GM18498 (cell line): ENCODE measurements at regions not wholly inside any gene's neighbourhood (a gene's known extent, or its start where the extent isn't known, plus 50 kb on each side); places are given as distances from the start of the nearest gene placed in this dataset.
"Not testable (repeated sequence)": the region's sequence is repeated elsewhere in the genome, so short reads cannot be mapped to it uniquely, and the experiment has no call there.

ENCODE experiments used
- ATAC-seq: cut with Tn5 transposase; IDR thresholded peaks from one replicate; pipeline ENCODE4 v1.9.1; 2021; ENCODE audit warnings: mild to moderate bottlenecking, moderate library complexity; ENCODE audit not compliant: unreplicated experiment

DNA sequence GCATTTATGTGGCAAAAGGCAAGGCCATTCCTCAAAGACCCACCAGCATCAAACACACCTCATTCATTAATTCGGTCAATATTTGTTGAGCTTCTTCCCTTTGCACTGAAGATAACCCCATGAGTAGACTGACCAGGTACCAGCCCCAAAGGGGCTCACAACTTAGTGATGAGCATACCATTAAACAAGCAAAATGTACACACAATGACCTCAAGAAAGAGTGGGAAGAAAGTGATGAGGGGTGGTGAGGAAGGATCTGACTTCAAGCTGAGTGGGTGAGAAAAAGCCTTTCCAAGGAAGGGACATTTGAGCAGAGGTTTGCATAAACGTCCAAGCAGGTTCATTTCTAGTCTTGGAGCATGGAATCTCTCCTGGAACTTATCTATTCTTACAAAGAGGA is 562.5 kb downstream of the TOX3 start:
- ATAC-seq, result no peak

DNA sequence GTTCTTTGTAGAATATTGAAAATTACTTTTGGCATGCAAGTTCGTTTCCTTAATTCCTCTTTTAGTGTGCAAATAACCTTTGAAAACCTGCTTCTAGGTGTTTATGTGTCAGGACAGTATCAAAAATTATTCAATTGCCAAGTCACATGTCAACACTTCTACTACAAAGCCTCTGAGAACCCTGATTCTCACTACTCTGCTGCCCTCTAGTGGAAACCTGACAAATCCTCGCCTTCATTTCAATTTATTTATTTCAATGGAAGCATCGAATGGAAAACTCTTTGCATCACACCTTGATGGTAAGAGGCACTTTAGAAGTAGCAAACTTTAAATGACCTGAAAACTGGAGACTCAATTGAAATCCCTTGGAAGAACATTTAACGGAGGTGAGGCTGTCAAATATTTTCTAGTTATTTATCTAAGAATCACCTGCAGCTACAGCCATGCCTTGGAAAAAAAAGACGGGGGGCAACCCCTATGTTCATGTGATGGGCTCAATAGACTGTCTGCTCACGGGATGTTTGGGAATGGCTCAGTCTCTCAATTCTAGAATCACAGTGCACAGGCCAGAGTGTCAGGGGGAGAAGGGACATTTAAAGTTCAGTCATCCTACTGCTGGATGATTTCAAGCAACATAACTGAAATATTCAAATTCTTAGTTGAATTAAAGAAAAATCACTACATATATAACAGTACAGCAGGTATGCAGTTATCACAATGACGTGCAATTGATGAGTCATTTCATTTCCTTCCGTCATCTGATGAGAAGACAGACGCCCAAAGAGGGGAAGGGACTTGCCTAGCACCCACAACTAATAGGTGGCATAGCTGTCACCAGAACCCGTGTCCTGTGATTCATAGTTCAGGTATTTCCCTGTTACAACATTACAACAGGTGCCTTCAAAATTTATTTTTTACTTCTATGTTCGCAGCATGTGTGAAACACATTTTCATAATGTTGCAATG is 563.9 kb downstream of the TOX3 start:
- peak; percentile 61 for ATAC-seq

- no peak for ATAC-seq
Observed at GRCh38 chr16:51981725-51982124, 565.2 kb downstream of the TOX3 start.

- not testable (repeated sequence) for ATAC-seq
Observed at GRCh38 chr16:51977506-51977905, 569.4 kb downstream of the TOX3 start.

DNA sequence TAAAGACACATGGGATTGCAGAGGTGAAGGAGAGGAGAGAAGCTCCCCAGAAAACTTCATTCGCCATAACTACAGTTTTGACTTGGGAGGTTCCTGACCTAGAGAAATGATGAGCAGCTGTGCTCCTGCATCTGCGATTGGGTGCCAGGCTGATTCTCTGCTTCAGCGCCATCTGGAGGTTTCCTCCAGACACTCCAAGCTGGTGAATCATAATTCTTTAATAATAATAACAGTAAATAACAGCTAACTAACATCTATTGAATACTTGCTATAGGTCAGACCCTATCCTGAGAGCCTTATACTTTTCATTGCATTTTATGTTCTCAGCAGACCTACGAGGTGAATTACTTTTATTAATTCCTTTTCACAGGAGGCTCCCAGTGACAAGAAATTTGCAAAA is 575.8 kb downstream of the TOX3 start:
- no peak for ATAC-seq

GRCh38 chr16:51968749-51969148 is 578.2 kb downstream of the TOX3 start:
- ATAC-seq, result no peak

- no peak for ATAC-seq
Observed at GRCh38 chr16:51967646-51968045, 579.3 kb downstream of the TOX3 start.

DNA sequence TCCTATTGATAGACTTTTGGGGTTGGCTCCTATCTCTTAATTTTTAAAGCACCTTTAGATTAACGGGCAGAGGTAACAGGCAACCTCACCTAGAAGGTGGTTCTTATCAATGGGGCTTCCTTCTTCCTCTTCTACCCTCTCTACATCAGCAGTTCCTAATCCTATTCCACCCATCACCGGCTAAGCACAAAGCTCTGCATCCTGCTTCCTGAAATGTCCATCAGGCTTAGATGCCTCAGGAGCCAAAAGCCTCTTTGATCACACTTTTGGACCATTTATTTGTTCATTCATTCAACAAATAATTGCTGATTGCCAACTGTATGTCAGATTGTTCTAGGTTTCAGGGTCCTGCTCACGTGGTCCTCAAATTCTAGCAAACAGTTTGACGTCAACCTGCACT is 586.0 kb downstream of the TOX3 start:
- no peak for ATAC-seq

- no peak for ATAC-seq
Observed at GRCh38 chr16:51953286-51953985, 593.5 kb downstream of the TOX3 start.

DNA sequence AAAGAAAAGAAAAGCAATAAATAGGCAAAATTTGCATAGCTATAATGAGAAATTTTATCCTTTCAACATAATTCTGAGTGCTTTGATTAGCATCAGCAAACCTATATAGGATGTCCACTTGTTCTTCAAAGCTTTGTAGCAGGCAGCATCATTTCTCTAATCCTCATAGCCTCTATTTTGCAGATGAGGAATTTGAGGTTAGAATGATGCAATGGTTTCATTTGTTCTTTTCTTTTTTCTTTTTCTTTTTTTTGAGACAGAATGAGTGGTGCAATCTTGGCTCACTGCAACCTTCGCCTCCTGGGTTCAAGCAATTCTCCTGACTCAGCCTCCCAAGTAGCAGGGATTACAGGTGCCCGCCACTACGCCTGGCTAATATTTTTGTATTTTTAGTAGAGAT is 594.4 kb downstream of the TOX3 start:
- ATAC-seq, result no peak

- ATAC-seq, result no peak
Observed at GRCh38 chr16:51951668-51952298, 595.2 kb downstream of the TOX3 start.

DNA sequence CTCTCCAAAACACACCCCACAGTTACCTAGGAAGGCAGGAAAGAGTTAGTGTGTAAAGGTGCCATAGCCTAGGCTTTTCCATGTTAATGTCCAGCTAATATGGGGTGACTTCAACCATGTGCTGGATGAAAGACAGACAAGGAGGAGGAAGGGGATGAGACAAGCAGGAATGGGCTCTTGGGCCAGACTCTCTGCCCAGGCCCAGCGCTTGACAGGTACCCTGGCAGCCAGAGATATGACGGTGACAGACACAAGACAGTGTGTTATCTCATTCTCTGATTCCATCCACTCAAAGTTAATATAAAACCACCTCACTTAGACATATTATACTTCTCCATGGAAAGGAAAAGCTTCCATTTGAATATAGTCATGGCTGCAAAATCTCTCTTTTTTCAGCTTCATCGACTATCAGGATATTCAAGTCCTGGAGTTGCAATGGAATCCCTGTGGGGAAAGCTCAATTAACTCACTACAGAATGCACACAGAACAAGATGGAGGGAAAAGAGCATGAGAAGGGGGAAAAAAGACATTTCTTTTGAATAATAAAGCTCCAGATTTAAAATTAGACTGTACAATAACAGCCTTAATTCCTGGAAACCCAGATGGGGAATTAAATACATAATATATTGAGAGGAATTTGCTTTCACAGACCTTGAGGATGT is 596.7 kb downstream of the TOX3 start:
- ATAC-seq, result no peak

DNA sequence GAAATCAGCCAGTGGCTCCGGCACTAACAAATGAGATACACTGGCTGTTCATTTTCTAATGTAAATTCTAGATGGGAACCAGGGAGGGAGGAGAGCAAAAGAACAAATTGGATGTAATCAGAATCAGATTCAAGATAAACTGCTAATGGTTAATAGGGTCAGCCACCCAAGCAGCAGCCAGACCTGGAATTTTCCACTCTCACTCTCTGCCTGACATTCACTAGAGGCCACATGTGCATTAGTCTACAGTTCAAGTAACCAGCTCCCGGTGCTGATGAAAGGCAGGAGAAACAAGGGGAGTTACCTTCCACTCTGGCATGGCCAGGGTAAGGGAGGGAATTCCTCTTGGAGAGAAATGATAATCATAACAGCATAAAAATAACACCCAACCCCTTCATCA is 597.7 kb downstream of the TOX3 start:
- no peak for ATAC-seq

DNA sequence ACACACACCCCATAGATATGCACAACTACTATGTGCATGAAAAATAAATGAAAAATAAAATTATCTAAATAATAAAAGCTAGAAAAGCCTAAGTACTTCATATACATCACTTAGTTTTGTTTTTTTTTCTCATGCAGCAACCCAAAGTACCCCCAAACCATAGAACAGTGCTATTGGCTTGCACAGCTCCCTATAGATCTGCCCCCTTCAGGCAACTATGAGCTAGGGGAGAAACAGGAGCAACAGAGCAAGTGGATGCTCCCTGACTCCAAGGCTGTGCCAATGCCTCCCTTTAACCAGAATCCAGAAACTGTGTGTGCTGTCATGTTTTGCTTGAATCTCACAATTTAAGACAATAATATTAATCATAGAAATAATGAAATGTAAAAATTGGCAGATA is 605.5 kb downstream of the TOX3 start:
- ATAC-seq, result no peak

DNA sequence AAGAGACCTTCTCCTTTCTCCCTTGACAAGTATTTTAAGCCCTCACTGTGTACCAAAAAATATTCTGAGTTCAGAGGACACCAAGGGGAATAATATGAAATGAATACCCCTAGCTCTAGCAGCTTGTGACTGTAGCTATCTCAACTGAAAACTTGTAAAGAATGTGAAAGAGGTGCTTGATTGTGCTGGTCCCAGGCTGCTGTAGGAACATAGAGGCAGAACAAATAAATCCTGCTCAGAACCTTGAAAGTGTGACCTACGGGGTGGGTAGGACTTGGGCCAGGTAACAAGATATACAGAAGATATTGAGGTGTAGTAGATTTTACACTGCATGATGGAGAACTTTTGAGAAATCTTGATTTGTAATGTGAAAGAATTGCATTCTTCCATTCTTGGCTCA is 606.8 kb downstream of the TOX3 start:
- no peak for ATAC-seq

DNA sequence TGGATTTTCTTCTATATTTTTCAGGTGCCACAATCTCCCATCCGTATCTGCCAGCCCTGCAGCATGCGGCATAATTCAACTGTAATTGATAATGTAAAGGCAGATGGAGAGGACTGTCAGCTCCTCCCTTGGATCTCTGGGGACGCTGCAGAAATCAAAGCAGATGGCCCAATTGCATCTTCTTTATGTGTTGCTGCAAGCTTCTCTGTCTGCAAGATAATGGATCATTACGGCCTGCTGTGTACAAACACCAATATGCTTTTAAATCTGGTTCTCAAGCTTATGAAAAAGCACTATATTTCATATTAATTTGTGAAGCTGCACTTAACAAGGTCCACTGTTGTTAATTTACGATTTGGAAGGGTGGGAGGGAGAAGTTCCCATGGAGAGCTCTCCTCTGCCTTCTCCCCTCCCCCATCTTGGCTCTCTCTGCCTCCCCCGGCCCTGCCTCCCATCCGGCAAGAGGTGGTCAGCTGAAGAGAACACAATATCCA is 607.5 kb downstream of the TOX3 start:
- no peak for ATAC-seq

DNA sequence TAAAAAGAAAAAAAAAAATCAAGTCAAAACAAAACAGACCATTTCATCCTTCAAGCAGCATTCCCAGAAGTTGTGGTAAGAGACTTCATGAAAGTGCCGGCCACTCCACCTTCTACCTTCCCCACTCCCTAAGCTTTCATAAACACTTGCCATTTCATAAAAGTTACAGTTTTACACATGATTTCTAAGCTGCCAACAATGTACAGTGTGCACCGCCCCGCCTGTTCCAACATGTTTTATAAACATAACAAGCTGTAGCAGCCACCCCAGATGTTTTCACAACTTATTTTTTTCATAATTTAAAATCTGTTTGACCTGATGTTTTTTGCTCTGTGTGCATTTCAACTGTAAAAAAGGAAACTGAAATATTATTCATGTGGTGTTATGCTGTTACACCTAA is 608.1 kb downstream of the TOX3 start:
- no peak for ATAC-seq

GRCh38 chr16:51937771-51938170 is 609.2 kb downstream of the TOX3 start:
- no peak for ATAC-seq

DNA sequence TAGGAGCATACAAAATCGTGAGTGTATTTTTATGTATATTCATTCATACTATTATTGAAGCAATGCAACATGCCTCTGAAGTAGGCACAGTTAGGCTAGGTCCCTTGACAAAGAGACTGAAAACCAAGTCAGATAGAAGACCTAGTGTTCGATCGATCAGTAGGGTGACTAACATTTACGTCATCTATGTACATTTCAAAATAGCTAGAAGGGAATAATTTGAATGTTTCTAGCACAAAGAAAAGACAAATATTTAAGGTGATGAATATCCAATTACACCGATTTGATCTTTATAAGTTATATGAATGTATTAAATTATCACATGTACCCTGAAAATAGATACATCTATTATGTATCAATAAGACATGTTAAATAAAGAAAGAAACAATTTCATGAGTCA is 610.1 kb downstream of the TOX3 start:
- no peak for ATAC-seq

DNA sequence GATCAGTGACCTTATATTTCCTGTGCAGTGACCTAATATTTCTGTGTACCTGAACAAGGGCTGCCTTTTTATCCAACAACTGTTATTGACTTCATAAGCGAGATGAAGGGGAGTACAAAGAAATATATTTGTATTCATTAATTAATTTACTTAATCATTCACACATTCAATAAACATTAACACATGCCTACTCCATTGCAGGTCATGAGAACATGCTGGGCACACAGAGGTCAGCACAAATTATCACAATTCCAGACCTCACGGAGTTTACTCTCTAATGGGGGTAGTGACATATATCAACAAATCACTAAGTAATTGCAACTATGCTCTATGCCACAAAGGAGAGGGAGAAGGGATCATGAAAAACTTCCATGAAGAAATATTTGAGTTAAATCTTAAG is 614.6 kb downstream of the TOX3 start:
- no peak for ATAC-seq

DNA sequence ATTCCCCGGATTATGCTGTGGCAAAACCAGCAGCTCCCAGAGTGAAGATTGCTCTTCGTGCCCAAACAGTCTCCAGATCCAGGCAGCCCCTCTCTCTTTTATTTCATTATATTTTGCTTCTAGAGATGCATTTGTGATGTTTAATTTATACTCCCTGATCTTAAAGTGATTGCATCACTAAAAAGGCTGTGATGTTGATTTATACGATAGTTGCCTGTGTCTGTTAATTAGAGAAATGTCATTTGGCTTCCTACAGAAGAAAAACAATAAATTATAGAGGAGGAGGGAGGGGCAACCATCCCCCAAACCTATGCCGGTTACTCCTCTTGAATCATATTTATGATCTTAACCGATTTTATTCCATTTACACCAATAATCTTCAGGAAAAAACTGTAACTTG is 615.3 kb downstream of the TOX3 start:
- no peak for ATAC-seq
